K562 (cell line): ENCODE measurements at regions not wholly inside any gene's neighbourhood (a gene's known extent, or its start where the extent isn't known, plus 50 kb on each side); places are given as distances from the start of the nearest gene placed in this dataset.

ENCODE experiments used
- ATAC-seq: fragments of 200-7000 bp; cut with Tn5 transposase; 3 replicates; pipeline ENCODE4 v1.9.1; 2020; ENCODE audit warnings: moderate library complexity
- BruUV-seq: library from RNA; stranded (reverse); fragments of 400-500 nt; replicated peaks from 2 replicates; lab custom pipeline; 2021; lab: Mats Ljungman, UMichigan
- CTCF ChIA-PET: fragments of 300-600 bp; formaldehyde crosslinking; extraction: SDS; loops from one replicate; lab custom pipeline; 2021; ENCODE audit warnings: low intra/inter-chr PET ratio; lab: Yijun Ruan, JAX
- POLR2A ChIA-PET: fragments of 300-600, 350-650 bp; sonication (Branson Sonifier 250); formaldehyde crosslinking; extraction: SDS; loops from one replicate; lab custom pipeline; 2021; ENCODE audit warnings: antibody characterized with exemption, inconsistent platforms; lab: Yijun Ruan, JAX
- DNase-seq, 4 experiments: peaks; one replicate each; pipeline versions ENCODE4 v3.0.0 to v3.0.0-alpha.2; 2011 to 2018; ENCODE audit warnings: low spot score in 3 of 4, mixed read lengths in 3 of 4; ENCODE audit errors: extremely low read depth in 1 of 4
- FAIRE-seq: peaks from 2 replicates; lab custom pipeline; 2011; peaks lifted over from hg19 to GRCh38; lab: Jason Lieb, UNC
- H2AFZ ChIP-seq: 2 replicates; pipeline ENCODE4 v1.6.0; 2011; ENCODE audit warnings: low read depth, low read length, control low read depth, inconsistent platforms
- H3K27ac ChIP-seq: fragments of 200-600 bp; 3 replicates; pipeline ENCODE4 v1.8.0; 2011; ENCODE audit warnings: low read depth, mild to moderate bottlenecking, control low read depth, inconsistent platforms, low read length, moderate library complexity, mixed read lengths; ENCODE audit errors: extremely low read depth
- H3K27me3 ChIP-seq, 2 experiments: fragments of 300-600 bp in 1 of 2; 2 replicates in 1 of 2; 3 replicates in 1 of 2; pipeline versions ENCODE4 v1.6.0 to v1.8.0; 2011; ENCODE audit warnings: inconsistent platforms in 2 of 2, low read length in 2 of 2, mild to moderate bottlenecking in 1 of 2, mixed read lengths in 1 of 2, moderate library complexity in 1 of 2; ENCODE audit not compliant: control insufficient read depth in 2 of 2, insufficient read depth in 2 of 2
- H3K36me3 ChIP-seq: fragments of 300-600 bp; 3 replicates; pipeline ENCODE4 v1.8.0; 2011; ENCODE audit warnings: mild to moderate bottlenecking, low read length, inconsistent platforms; ENCODE audit not compliant: control insufficient read depth, insufficient read depth
- H3K4me1 ChIP-seq, 2 experiments: fragments of 200-600 bp in 1 of 2; replicated peaks in 1 of 2; 2 replicates in 1 of 2; 3 replicates in 1 of 2; pipeline versions ENCODE4 v1.5.1 to v1.8.0; 2011; ENCODE audit warnings: inconsistent platforms in 2 of 2, low read length in 2 of 2, mild to moderate bottlenecking in 1 of 2, mixed read lengths in 1 of 2, moderate library complexity in 1 of 2; ENCODE audit not compliant: control insufficient read depth in 2 of 2, insufficient read depth in 2 of 2
- H3K4me2 ChIP-seq: 2 replicates; pipeline ENCODE4 v1.6.1; 2011; ENCODE audit warnings: low read length, control low read depth, inconsistent platforms, mixed read lengths; ENCODE audit not compliant: insufficient read depth
- H3K4me3 ChIP-seq: fragments of 200-600 bp; sonication (generic), shearing (Covaris generic); 2 replicates; pipeline ENCODE4 v1.5.1; 2016; ENCODE audit warnings: control low read depth, inconsistent platforms
- H3K79me2 ChIP-seq: fragments of 200-600 bp; 3 replicates; pipeline ENCODE4 v1.8.0; 2011; ENCODE audit warnings: low read length, inconsistent platforms; ENCODE audit not compliant: control insufficient read depth, insufficient read depth
- H3K9ac ChIP-seq, 2 experiments: 2 replicates each; pipeline versions ENCODE4 v1.6.0 to v1.6.1; 2011; ENCODE audit warnings: low read depth in 2 of 2, low read length in 2 of 2, control low read depth in 1 of 2, inconsistent platforms in 1 of 2, mild to moderate bottlenecking in 1 of 2, mixed read lengths in 1 of 2; ENCODE audit not compliant: insufficient read depth in 1 of 2
- H3K9me1 ChIP-seq: one replicate; pipeline ENCODE4 v1.6.0; 2011; ENCODE audit warnings: inconsistent platforms, mild to moderate bottlenecking, low read length, moderate library complexity; ENCODE audit not compliant: control insufficient read depth, insufficient read depth
- H3K9me3 ChIP-seq: replicated peaks from 2 replicates; pipeline ENCODE4 v1.5.1; 2011; ENCODE audit warnings: low read depth, low read length, inconsistent platforms; ENCODE audit not compliant: control insufficient read depth, insufficient read depth
- H4K20me1 ChIP-seq: replicated peaks from 2 replicates; pipeline ENCODE4 v1.6.1; 2011; ENCODE audit warnings: low read length, inconsistent platforms, mixed read lengths; ENCODE audit not compliant: control insufficient read depth, insufficient read depth
- ATF6 ChIP-seq: sonication (generic); formaldehyde crosslinking; IDR thresholded peaks from 2 replicates; pipeline ENCODE4 v1.4.0; 2020; ENCODE audit warnings: mild to moderate bottlenecking, missing genetic modification reagents
- BDP1 ChIP-seq: IDR thresholded peaks from 3 replicates; pipeline ENCODE4 v1.6.1; 2011; ENCODE audit not compliant: insufficient read length, insufficient read depth
- C11orf30 ChIP-seq: fragments of 450-650 bp; IDR thresholded peaks from 2 replicates; pipeline ENCODE4 v1.6.1; 2016; ENCODE audit warnings: low read depth, mild to moderate bottlenecking
- CTCFL ChIP-seq: IDR thresholded peaks from 2 replicates; pipeline ENCODE4 v1.6.1; 2011; ENCODE audit warnings: borderline replicate concordance, low read depth, mild to moderate bottlenecking, moderate library complexity, low read length; ENCODE audit not compliant: insufficient read depth, poor library complexity, severe bottlenecking
- ETS1 ChIP-seq: conservative IDR thresholded peaks from 2 replicates; pipeline ENCODE4 v1.6.1; 2011; ENCODE audit warnings: low read depth, mild to moderate bottlenecking, low read length; ENCODE audit not compliant: control insufficient read depth
- HBP1 ChIP-seq: fragments of 450-650 bp; formaldehyde crosslinking; IDR thresholded peaks from 2 replicates; pipeline ENCODE4 v1.4.0; 2022; ENCODE audit warnings: missing genetic modification characterization
- MCM7 ChIP-seq, 2 experiments: fragments of 450-650 bp; IDR thresholded peaks; 2 replicates each; pipeline ENCODE4 v1.6.1; 2016 to 2018
- MECOM ChIP-seq: fragments of 250-450 bp; sonication (Bioruptor Pico); IDR thresholded peaks from 2 replicates; pipeline ENCODE4 v1.8.0; 2022; ENCODE audit warnings: inconsistent platforms
- NFE2 ChIP-seq: IDR thresholded peaks from 2 replicates; pipeline ENCODE4 v1.6.1; 2014; ENCODE audit warnings: antibody characterized with exemption, low read depth
- NKRF ChIP-seq: fragments of 450-650 bp; IDR thresholded peaks from 2 replicates; pipeline ENCODE4 v1.6.1; 2016; ENCODE audit warnings: borderline replicate concordance
- PCBP1 ChIP-seq: fragments of 200-400 bp; formaldehyde crosslinking; IDR thresholded peaks from 2 replicates; pipeline ENCODE4 v1.6.1; 2018; ENCODE audit warnings: mild to moderate bottlenecking, low read depth, low read length; ENCODE audit not compliant: poor library complexity, severe bottlenecking
- RBBP5 ChIP-seq: fragments of 200-600 bp; sonication (generic); IDR thresholded peaks from 2 replicates; pipeline ENCODE4 v1.6.1; 2012; ENCODE audit warnings: borderline replicate concordance, mild to moderate bottlenecking, low read length, control low read depth, inconsistent platforms; ENCODE audit not compliant: insufficient read depth, poor library complexity, severe bottlenecking
- TCFL5 ChIP-seq: fragments of 250-450 bp; sonication (Bioruptor Pico); conservative IDR thresholded peaks from 2 replicates; pipeline ENCODE4 v1.6.1; 2021; ENCODE audit warnings: mild to moderate bottlenecking, moderate library complexity, matching md5 sums
- ZNF143 ChIP-seq: sonication (generic); formaldehyde crosslinking; IDR thresholded peaks from 2 replicates; pipeline ENCODE4 v1.9.0; 2022; ENCODE audit warnings: mild to moderate bottlenecking, missing genetic modification reagents
- ZNF165 ChIP-seq: fragments of 250-450 bp; sonication (Bioruptor Pico); IDR thresholded peaks from 2 replicates; pipeline ENCODE4 v1.4.0; 2020; ENCODE audit warnings: borderline replicate concordance
- WGBS: fragments of 100-300 bp; shearing (Covaris generic); methylation state at CpG from one replicate; pipeline ENCODE4 v1.1.6; 2016; ENCODE audit warnings: low coverage, mixed read lengths; ENCODE audit not compliant: insufficient coverage; ENCODE audit errors: missing lambda C conversion rate; 5-methylcytosine and 5-hydroxymethylcytosine counted together
- in situ Hi-C: fragments of 300-500 bp; cut with MboI; formaldehyde crosslinking; loops from 4 replicates; pipeline ENCODE4 v1.15.0; 2018; ENCODE audit warnings: inconsistent platforms, mixed read lengths
- intact Hi-C: fragments of 100-400 bp; cut with micrococcal nuclease; formaldehyde crosslinking; loops from 2 replicates; pipeline ENCODE4 v1.14.2; 2022

- Histone ChIP-seq H3K9ac (no peak overlapping the region), H3K9me3 (no peaks in the 10 kb centered on the region), H2AFZ (no peak overlapping the region), H4K20me1 (no peaks in the 10 kb centered on the region), H3K4me3 (no peak overlapping the region), H3K4me2 (no peak overlapping the region), H3K79me2 (no peaks in the 10 kb centered on the region), H3K27me3 (no peaks in the 10 kb centered on the region), H3K9me1 (no peaks in the 10 kb centered on the region), H3K4me1 (no peaks in the 10 kb centered on the region), H3K36me3 (no peaks in the 10 kb centered on the region), H3K27ac (no peak overlapping the region)
- POLR2A ChIA-PET: no interaction called here
- in situ Hi-C loops (no loop called here), intact Hi-C loops (no loop called here)
- FAIRE-seq (no peak), ATAC-seq (no peak), DNase-seq (no peak)
- 0% methylated on average over 3 of the region's 3 CpGs for WGBS
- CTCF ChIA-PET: no interaction called here
- BruUV-seq: no TSS peak
- TF ChIP-seq TCFL5 (no peak), ATF6 (CRISPR knock-in tag) (no peak), NKRF (no peak), NFE2 (no peak), RBBP5 (no peak), CTCFL (no peak), PCBP1 (no peak), ETS1 (no peak), MECOM (CRISPR knock-in tag) (no peak), BDP1 (no peak), C11orf30 (no peak), ZNF165 (CRISPR knock-in tag) (no peak), ZNF143 (CRISPR knock-in tag) (no peak), HBP1 (CRISPR knock-in tag) (no peak), MCM7 (IDR thresholded peaks at IDR 0.05) (no peak)
Observed at GRCh38 chr11:24356501-24356900, 140.4 kb upstream of the LUZP2 start.
